K562 (cell line): ENCODE measurements at regions not wholly inside any gene's neighbourhood (a gene's known extent, or its start where the extent isn't known, plus 50 kb on each side); places are given as distances from the start of the nearest gene placed in this dataset.

ENCODE experiments used
- ATAC-seq: fragments of 200-7000 bp; cut with Tn5 transposase; 3 replicates; pipeline ENCODE4 v1.9.1; 2020; ENCODE audit warnings: moderate library complexity
- BruUV-seq: library from RNA; stranded (reverse); fragments of 400-500 nt; replicated peaks from 2 replicates; lab custom pipeline; 2021; lab: Mats Ljungman, UMichigan
- CTCF ChIA-PET: fragments of 300-600 bp; formaldehyde crosslinking; extraction: SDS; loops from one replicate; lab custom pipeline; 2021; ENCODE audit warnings: low intra/inter-chr PET ratio; lab: Yijun Ruan, JAX
- POLR2A ChIA-PET: fragments of 300-600, 350-650 bp; sonication (Branson Sonifier 250); formaldehyde crosslinking; extraction: SDS; loops from one replicate; lab custom pipeline; 2021; ENCODE audit warnings: antibody characterized with exemption, inconsistent platforms; lab: Yijun Ruan, JAX
- DNase-seq, 4 experiments: peaks; one replicate each; pipeline versions ENCODE4 v3.0.0 to v3.0.0-alpha.2; 2011 to 2018; ENCODE audit warnings: low spot score in 3 of 4, mixed read lengths in 3 of 4; ENCODE audit errors: extremely low read depth in 1 of 4
- FAIRE-seq: peaks from 2 replicates; lab custom pipeline; 2011; peaks lifted over from hg19 to GRCh38; lab: Jason Lieb, UNC
- H2AFZ ChIP-seq: 2 replicates; pipeline ENCODE4 v1.6.0; 2011; ENCODE audit warnings: low read depth, low read length, control low read depth, inconsistent platforms
- H3K27ac ChIP-seq: fragments of 200-600 bp; 3 replicates; pipeline ENCODE4 v1.8.0; 2011; ENCODE audit warnings: low read depth, mild to moderate bottlenecking, control low read depth, inconsistent platforms, low read length, moderate library complexity, mixed read lengths; ENCODE audit errors: extremely low read depth
- H3K27me3 ChIP-seq, 2 experiments: fragments of 300-600 bp in 1 of 2; 2 replicates in 1 of 2; 3 replicates in 1 of 2; pipeline versions ENCODE4 v1.6.0 to v1.8.0; 2011; ENCODE audit warnings: inconsistent platforms in 2 of 2, low read length in 2 of 2, mild to moderate bottlenecking in 1 of 2, mixed read lengths in 1 of 2, moderate library complexity in 1 of 2; ENCODE audit not compliant: control insufficient read depth in 2 of 2, insufficient read depth in 2 of 2
- H3K36me3 ChIP-seq: fragments of 300-600 bp; 3 replicates; pipeline ENCODE4 v1.8.0; 2011; ENCODE audit warnings: mild to moderate bottlenecking, low read length, inconsistent platforms; ENCODE audit not compliant: control insufficient read depth, insufficient read depth
- H3K4me1 ChIP-seq, 2 experiments: fragments of 200-600 bp in 1 of 2; replicated peaks in 1 of 2; 2 replicates in 1 of 2; 3 replicates in 1 of 2; pipeline versions ENCODE4 v1.5.1 to v1.8.0; 2011; ENCODE audit warnings: inconsistent platforms in 2 of 2, low read length in 2 of 2, mild to moderate bottlenecking in 1 of 2, mixed read lengths in 1 of 2, moderate library complexity in 1 of 2; ENCODE audit not compliant: control insufficient read depth in 2 of 2, insufficient read depth in 2 of 2
- H3K4me2 ChIP-seq: 2 replicates; pipeline ENCODE4 v1.6.1; 2011; ENCODE audit warnings: low read length, control low read depth, inconsistent platforms, mixed read lengths; ENCODE audit not compliant: insufficient read depth
- H3K4me3 ChIP-seq: fragments of 200-600 bp; sonication (generic), shearing (Covaris generic); 2 replicates; pipeline ENCODE4 v1.5.1; 2016; ENCODE audit warnings: control low read depth, inconsistent platforms
- H3K79me2 ChIP-seq: fragments of 200-600 bp; 3 replicates; pipeline ENCODE4 v1.8.0; 2011; ENCODE audit warnings: low read length, inconsistent platforms; ENCODE audit not compliant: control insufficient read depth, insufficient read depth
- H3K9ac ChIP-seq, 2 experiments: 2 replicates each; pipeline versions ENCODE4 v1.6.0 to v1.6.1; 2011; ENCODE audit warnings: low read depth in 2 of 2, low read length in 2 of 2, control low read depth in 1 of 2, inconsistent platforms in 1 of 2, mild to moderate bottlenecking in 1 of 2, mixed read lengths in 1 of 2; ENCODE audit not compliant: insufficient read depth in 1 of 2
- H3K9me1 ChIP-seq: one replicate; pipeline ENCODE4 v1.6.0; 2011; ENCODE audit warnings: inconsistent platforms, mild to moderate bottlenecking, low read length, moderate library complexity; ENCODE audit not compliant: control insufficient read depth, insufficient read depth
- H3K9me3 ChIP-seq: replicated peaks from 2 replicates; pipeline ENCODE4 v1.5.1; 2011; ENCODE audit warnings: low read depth, low read length, inconsistent platforms; ENCODE audit not compliant: control insufficient read depth, insufficient read depth
- H4K20me1 ChIP-seq: replicated peaks from 2 replicates; pipeline ENCODE4 v1.6.1; 2011; ENCODE audit warnings: low read length, inconsistent platforms, mixed read lengths; ENCODE audit not compliant: control insufficient read depth, insufficient read depth
- AFF1 ChIP-seq, 2 experiments: fragments of 450-650 bp; IDR thresholded peaks; 2 replicates each; pipeline ENCODE4 v1.6.1; 2018; ENCODE audit warnings: mild to moderate bottlenecking in 2 of 2, low read depth in 1 of 2; ENCODE audit not compliant: partially characterized antibody in 2 of 2
- ETS2 ChIP-seq: IDR thresholded peaks from 2 replicates; pipeline ENCODE4 v1.6.1; 2016; ENCODE audit warnings: borderline replicate concordance, missing genetic modification characterization, mild to moderate bottlenecking, moderate library complexity, missing compliant biosample characterization; ENCODE audit not compliant: poor library complexity, severe bottlenecking
- L3MBTL2 ChIP-seq: fragments of 450-650 bp; IDR thresholded peaks from 2 replicates; pipeline ENCODE4 v1.6.1; 2016; ENCODE audit warnings: mild to moderate bottlenecking, moderate library complexity
- PPARD ChIP-seq: fragments of 250-450 bp; sonication (Bioruptor Pico); IDR thresholded peaks from 2 replicates; pipeline ENCODE4 v1.8.0; 2022; ENCODE audit warnings: inconsistent platforms, mild to moderate bottlenecking, moderate library complexity
- SMC3 ChIP-seq: conservative IDR thresholded peaks from 2 replicates; pipeline ENCODE4 v1.6.1; 2011; ENCODE audit warnings: low read depth, low read length, improper control_type of control experiment; ENCODE audit not compliant: insufficient read depth
- ZC3H4 ChIP-seq: sonication (generic); formaldehyde crosslinking; IDR thresholded peaks from 2 replicates; pipeline ENCODE4 v1.9.0; 2021; ENCODE audit warnings: missing genetic modification reagents, borderline replicate concordance
- ZNF197 ChIP-seq: fragments of 200-800 bp; sonication (Bioruptor generic); IDR thresholded peaks from 2 replicates; pipeline ENCODE4 v1.6.1; 2016; ENCODE audit warnings: low read depth, missing genetic modification characterization, missing compliant biosample characterization
- ZNF280B ChIP-seq: fragments of 250-450 bp; sonication (Bioruptor Pico); IDR thresholded peaks from 2 replicates; pipeline ENCODE4 v1.5.1; 2021; ENCODE audit warnings: mild to moderate bottlenecking
- ZNF316 ChIP-seq: fragments of 450-650 bp; IDR thresholded peaks from 2 replicates; pipeline ENCODE4 v1.6.1; 2016
- ZNF511 ChIP-seq: sonication (generic); formaldehyde crosslinking; IDR thresholded peaks from 2 replicates; pipeline ENCODE4 v1.8.0; 2022; ENCODE audit warnings: mild to moderate bottlenecking, missing genetic modification reagents
- WGBS: fragments of 100-300 bp; shearing (Covaris generic); methylation state at CpG from one replicate; pipeline ENCODE4 v1.1.6; 2016; ENCODE audit warnings: low coverage, mixed read lengths; ENCODE audit not compliant: insufficient coverage; ENCODE audit errors: missing lambda C conversion rate; 5-methylcytosine and 5-hydroxymethylcytosine counted together
- in situ Hi-C: fragments of 300-500 bp; cut with MboI; formaldehyde crosslinking; loops from 4 replicates; pipeline ENCODE4 v1.15.0; 2018; ENCODE audit warnings: inconsistent platforms, mixed read lengths
- intact Hi-C: fragments of 100-400 bp; cut with micrococcal nuclease; formaldehyde crosslinking; loops from 2 replicates; pipeline ENCODE4 v1.14.2; 2022

GRCh38 chr3:18070231-18070630 lies 327.8 kb upstream of the TBC1D5 start:
- Histone ChIP-seq H3K9me1 (no peaks in the 10 kb centered on the region), H3K9me3 (no peaks in the 10 kb centered on the region), H3K36me3 (no peaks in the 10 kb centered on the region), H3K27ac (no peak overlapping the region), H2AFZ (no peak overlapping the region), H3K4me2 (no peak overlapping the region), H3K9ac (no peak overlapping the region), H3K4me3 (no peak overlapping the region), H3K27me3 (no peaks in the 10 kb centered on the region), H3K4me1 (no peaks in the 10 kb centered on the region), H4K20me1 (no peaks in the 10 kb centered on the region), H3K79me2 (no peaks in the 10 kb centered on the region)
- FAIRE-seq (no peak), DNase-seq (no peak), ATAC-seq (no peak)
- intact Hi-C loops (no loop called here), in situ Hi-C loops (no loop called here)
- CTCF ChIA-PET, result no interaction called here
- TF ChIP-seq L3MBTL2 (no peak), PPARD (CRISPR knock-in tag) (no peak), ZNF316 (peak; percentile 64; the same call in 1 of the 2 replicates), SMC3 (no peak)
- BruUV-seq, result no TSS peak
- POLR2A ChIA-PET, result no interaction called here
- WGBS, result 0% methylated on average over 2 of the region's 2 CpGs

GRCh38 chr3:18069568-18069967 lies 327.1 kb upstream of the TBC1D5 start:
- no peak for FAIRE-seq
- no peaks in the 10 kb centered on the region for H3K9me1 ChIP-seq
- intact Hi-C loops (no loop called here), in situ Hi-C loops (no loop called here)
- no peaks in the 10 kb centered on the region for H3K36me3 ChIP-seq
- no peaks in the 10 kb centered on the region for H4K20me1 ChIP-seq
- no peak overlapping the region for H2AFZ ChIP-seq
- H3K4me3 ChIP-seq, result no peak overlapping the region
- H3K9me3 ChIP-seq, result no peaks in the 10 kb centered on the region
- no peak for ATAC-seq
- CTCF ChIA-PET, result no interaction called here
- POLR2A ChIA-PET, result no interaction called here
- H3K27ac ChIP-seq, result no peak overlapping the region
- WGBS, result 4% methylated on average over 1 of the region's 1 CpG
- H3K27me3 ChIP-seq, result no peaks in the 10 kb centered on the region
- no peaks in the 10 kb centered on the region for H3K4me1 ChIP-seq
- H3K9ac ChIP-seq, result no peak overlapping the region
- no peak for DNase-seq
- H3K4me2 ChIP-seq, result no peak overlapping the region
- BruUV-seq, result no TSS peak
- H3K79me2 ChIP-seq, result no peaks in the 10 kb centered on the region
- TF ChIP-seq ETS2 (tag), result no peak
- TF ChIP-seq AFF1 (IDR thresholded peaks at IDR 0.05; ENCODE audit: low read depth in 1 of 2, partially characterized antibody in 2 of 2), result no peak
- no peak for TF ChIP-seq ZNF197
- no peak for TF ChIP-seq ZC3H4 (CRISPR knock-in tag)
- no peak for TF ChIP-seq ZNF511 (CRISPR knock-in tag)
- no peak for TF ChIP-seq ZNF280B (CRISPR knock-in tag)
